GM18526 (cell line): ENCODE measurements at regions not wholly inside any gene's neighbourhood (a gene's known extent, or its start where the extent isn't known, plus 50 kb on each side); places are given as distances from the start of the nearest gene placed in this dataset.

Source experiments
- POLR2A ChIP-seq: IDR thresholded peaks from 3 replicates; pipeline ENCODE4 v1.6.1; 2011; ENCODE audit not compliant: insufficient read length; ENCODE audit errors: extremely low read depth

DNA sequence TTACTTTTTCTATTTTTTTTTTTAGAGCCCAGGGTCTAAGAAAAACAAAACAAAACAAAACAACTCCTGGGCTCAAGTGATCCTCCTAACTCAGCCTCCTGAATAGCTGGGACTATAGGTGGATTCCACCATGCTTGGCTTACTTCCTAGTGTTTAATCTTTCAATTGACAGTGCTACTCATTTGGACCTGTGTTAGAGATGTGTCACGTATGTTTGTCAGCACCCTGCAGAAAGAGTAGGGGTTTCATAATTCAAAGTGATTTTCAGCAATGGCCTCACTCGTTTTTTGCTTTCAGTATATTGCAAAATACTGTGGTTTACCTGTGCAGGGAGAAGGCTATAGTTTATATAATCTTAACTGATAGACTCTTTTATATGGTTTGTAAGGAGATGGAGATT is 71.6 kb upstream of the TEX13D start:
- no peak for TF ChIP-seq POLR2A

DNA sequence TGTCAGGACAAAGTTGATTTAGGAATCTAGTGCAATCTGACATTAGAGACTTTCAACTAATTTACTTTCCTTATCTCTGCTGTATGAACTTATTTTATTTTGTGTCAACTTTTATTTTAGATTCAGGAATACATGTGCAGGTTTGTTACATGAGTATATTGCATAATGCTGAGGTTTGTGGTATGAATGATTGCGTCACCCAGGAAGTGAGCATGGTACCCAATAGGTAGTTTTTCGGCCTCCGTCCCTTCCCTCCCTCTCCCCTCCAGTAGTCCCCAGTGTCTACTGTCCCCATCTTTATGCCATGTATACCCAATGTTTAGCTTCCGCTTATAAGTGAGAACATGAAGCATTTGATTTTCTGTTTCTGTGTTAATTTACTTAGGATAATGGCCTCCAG is 68.7 kb upstream of the TEX13D start:
- TF ChIP-seq POLR2A = no peak

DNA sequence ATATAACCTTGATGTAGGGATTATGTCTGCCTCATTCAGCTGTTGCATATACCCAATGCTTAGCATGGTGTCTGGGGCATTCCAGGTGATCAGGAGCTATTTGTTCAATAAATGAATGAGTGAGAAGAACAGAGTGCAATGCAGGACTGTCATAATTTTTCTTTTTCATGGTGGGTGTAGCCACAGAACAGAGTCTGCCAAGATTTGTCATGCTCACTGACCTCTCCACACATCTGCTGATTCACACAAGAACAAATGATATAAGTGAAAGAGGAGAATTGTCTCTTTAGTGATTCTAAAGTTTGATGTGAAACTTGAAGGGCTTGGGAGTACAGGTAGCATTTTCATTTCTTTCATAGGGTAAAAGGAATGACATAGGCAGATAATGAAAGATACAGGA is 64.4 kb upstream of the TEX13D start:
- TF ChIP-seq POLR2A = no peak

DNA sequence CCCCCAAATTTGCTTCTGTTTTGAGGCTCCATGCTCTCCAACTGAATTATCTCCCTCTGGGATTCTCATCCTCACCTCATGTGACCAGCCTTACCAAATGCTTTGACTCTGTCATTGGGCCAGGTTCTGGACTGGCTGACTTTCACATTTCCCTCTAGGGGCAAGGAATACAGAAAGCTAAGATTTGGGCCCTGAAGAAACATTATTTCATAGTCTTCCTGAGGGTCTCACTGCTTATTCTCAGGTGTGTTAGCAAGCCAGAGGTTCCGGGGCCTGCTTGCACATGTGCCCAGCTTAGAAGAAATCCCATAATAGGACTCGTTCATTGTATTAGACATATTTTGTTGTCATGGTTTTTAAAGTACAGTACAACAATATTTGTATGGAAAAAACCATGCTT is 62.6 kb upstream of the TEX13D start:
- TF ChIP-seq POLR2A = no peak

DNA sequence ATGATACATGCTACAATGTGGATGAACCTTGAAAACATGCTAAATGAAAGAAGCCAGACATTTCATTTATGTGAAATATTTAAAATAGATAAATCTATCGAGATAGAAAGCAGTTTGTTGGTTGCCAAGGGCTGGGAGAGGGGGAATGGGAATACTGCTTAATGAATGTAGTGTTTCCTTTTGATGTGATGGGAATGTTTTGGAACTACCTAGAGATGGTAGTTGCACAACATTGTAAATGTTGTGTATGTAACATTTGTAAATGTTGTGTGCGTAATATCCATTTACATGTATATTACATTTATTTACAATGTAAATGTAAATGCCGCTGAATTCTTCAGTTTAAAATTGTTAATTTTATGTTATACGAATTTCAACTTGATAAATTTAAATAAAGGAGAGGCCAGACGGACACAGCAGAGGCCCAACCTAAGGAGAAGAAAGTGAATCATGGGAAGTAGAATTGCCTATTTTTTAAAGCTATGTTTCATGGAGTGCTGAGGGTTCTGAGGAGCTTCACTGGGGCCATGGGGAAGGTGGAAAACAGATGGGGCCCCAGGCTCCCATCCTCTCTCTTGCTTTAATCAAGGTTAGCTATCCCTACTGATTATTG is 60.0 kb upstream of the TEX13D start:
- TF ChIP-seq POLR2A = no peak

DNA sequence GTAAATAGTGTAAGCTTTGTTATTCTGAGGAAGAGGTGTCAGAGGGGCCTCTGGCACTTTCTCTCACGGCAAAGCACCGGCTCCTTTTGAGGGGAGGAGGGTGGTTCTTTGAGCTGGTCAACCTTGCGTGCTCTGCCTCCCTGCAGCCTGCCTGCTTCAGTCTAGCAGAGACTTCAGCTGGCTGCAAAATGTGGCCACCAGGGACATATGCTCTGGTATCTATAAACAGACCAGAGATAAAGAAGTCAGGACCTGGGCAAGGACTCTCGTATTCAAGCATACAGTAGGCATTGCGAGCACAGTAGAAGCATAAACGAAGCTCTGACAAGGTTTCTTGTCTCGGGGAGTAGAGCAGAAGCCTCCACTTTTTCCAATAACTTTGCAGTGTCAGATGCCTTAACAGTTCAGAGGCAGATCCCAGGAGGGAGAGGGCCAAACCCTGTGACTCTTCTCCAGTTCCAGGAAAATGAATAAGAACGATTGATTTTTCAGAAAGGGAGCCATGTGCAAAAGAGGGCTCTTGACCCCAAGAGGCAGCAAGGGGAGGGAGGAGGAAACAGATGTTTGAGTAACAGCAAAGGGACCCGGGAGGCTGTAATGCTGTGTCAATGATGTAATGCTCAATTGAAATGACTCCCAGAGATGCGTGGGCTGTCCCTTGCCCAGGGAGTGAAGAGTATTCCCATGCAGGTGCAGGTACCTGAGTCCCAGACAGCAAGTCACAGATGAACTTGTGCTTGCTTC is 57.9 kb upstream of the TEX13D start:
- no peak for TF ChIP-seq POLR2A

DNA sequence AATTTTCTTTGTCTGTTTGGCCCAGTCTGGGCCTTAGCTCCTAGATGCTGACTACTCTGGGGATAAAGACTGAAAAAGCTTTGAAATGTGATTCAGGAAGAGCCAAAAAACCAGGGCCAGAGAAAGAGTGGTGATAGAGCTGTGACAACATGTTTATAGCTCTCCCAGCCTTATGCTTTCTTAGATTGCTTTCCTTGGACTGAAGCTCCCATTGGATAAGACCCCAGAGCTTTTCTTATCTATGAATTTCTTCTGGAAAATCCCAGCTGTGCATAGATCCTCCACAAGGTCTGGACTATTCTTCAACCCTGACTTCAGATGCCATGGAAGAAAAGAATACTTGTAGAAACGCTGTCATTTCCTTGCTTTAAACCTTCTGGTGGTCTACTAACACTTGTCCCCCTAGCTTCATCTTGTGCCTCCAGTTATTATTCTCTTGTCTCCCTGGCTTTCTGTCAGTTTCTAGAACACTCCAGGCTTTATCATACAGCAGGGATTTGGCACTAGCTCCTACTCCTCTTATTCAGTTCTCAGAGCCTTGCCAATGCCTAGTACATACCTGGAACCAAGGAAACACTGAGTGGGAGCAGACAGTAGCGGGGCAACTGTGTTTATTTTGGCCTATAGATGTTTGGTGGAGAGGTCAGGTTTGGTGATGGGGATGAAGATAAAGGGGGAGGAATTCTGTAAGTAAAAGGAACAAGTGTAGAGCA is 57.1 kb upstream of the TEX13D start:
- TF ChIP-seq POLR2A = no peak

DNA sequence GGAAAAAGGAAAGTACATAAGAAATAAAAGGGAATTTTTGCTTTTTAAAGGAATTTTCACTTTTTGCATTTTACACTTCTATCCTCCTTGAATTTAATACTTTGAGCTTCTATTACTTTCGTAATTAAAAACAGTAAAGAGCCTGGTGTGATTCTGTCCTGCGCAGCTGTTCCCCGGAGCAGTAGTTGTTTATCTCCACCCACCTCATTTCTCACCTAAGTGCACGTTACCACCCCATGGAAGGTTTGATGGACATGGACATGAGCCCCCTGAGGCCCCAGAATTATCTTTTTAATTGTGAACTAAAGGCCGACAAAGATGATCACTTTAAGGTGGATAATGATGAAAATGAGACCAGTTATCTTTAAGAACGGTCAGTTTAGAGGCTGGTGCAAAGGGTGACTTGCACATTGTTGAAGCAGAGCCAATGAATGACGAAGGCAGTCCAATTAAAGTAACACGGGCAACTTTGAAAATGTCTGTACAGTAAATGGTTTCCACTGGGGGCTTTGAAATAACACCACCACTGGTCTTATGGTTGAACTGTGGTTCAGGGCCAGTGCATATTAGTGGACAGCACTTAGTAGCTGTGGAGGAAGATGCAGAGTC is 52.1 kb upstream of the TEX13D start:
- TF ChIP-seq POLR2A = no peak

DNA sequence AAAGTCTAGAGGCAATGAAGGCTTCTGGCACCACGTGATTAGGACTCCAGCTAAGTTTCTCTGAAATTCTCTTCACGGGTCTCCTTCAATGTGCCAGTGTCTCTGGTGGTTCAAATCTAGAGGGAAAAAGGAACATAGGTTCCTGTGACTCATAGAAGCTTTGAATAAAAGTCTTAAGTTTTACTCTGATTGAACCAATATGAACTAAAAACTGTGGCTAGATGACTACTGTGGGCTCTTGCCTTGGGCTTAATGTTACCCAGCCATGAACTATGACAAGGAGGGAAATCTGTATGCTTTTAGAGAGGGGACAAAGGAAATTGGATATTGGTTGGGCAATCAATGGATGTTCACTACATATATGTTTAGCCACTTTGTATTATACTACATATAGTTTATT is 49.9 kb upstream of the TEX13D start:
- TF ChIP-seq POLR2A = no peak
